ENCODE measurements at regions not wholly inside any gene's neighbourhood (a gene's known extent, or its start where the extent isn't known, plus 50 kb on each side); places are given as distances from the start of the nearest gene placed in this dataset.

- no peak for TF ChIP-seq CTCF (IDR thresholded peaks at IDR 0.05)
- TF ChIP-seq POLR2A (IDR thresholded peaks at IDR 0.05): no peak
Measured at GRCh38 chr2:17156086-17156485, 362.2 kb downstream of the RAD51AP2 start.

Measured in testis (tissue), 2 donors.